ENCODE measurements at regions not wholly inside any gene's neighbourhood (a gene's known extent, or its start where the extent isn't known, plus 50 kb on each side); places are given as distances from the start of the nearest gene placed in this dataset.

DNA sequence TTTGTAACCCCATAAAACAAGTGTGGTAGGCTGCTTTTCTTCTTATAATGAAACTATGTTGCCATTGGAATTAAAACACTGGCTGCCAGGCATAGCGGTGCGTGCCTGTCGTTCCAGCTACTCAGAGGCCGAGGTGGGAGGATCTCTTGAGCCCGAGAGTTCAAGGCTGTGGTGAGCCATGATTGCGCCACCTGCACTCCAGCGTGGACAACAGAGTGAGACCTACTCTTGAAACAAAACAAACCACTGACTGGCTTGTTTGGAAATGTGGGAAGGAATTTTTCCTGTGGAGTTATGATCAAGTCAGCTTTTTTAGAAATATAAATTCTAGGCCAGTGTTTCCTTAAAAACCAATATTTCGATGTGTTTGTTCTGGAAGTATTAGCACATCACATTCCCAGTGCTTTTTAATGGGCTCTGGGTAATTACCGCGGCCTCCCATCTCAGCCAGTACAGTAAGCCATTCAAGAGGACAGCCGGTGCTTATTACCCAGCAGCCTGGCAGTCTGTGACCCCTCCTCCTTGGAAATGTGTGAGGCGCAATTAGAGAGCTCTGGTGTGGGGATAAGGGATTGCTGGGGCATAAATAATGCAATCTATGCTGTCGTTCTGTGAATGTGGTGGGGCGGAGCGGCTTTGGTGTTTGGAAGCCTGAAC lies 58.3 kb upstream of the TRAK1 start:
- ATAC-seq (peak; percentile 87), DNase-seq (peak; percentile 92)
- Histone ChIP-seq H3K27me3 (no peaks in the 10 kb centered on the region), H3K4me1 (peaks cover 59% of the 10 kb centered on the region), H3K36me3 (no peaks in the 10 kb centered on the region), H3K27ac (peak overlapping the region; percentile 71), H3K9me3 (no peaks in the 10 kb centered on the region), H3K4me3 (no peak overlapping the region)
- TF ChIP-seq, protein P1, sequence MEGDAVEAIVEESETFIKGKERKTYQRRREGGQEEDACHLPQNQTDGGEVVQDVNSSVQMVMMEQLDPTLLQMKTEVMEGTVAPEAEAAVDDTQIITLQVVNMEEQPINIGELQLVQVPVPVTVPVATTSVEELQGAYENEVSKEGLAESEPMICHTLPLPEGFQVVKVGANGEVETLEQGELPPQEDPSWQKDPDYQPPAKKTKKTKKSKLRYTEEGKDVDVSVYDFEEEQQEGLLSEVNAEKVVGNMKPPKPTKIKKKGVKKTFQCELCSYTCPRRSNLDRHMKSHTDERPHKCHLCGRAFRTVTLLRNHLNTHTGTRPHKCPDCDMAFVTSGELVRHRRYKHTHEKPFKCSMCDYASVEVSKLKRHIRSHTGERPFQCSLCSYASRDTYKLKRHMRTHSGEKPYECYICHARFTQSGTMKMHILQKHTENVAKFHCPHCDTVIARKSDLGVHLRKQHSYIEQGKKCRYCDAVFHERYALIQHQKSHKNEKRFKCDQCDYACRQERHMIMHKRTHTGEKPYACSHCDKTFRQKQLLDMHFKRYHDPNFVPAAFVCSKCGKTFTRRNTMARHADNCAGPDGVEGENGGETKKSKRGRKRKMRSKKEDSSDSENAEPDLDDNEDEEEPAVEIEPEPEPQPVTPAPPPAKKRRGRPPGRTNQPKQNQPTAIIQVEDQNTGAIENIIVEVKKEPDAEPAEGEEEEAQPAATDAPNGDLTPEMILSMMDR (IDR thresholded peaks at IDR 0.05) = no peak
- intact Hi-C loops (cut with DNase I) = no loop called here

DNA sequence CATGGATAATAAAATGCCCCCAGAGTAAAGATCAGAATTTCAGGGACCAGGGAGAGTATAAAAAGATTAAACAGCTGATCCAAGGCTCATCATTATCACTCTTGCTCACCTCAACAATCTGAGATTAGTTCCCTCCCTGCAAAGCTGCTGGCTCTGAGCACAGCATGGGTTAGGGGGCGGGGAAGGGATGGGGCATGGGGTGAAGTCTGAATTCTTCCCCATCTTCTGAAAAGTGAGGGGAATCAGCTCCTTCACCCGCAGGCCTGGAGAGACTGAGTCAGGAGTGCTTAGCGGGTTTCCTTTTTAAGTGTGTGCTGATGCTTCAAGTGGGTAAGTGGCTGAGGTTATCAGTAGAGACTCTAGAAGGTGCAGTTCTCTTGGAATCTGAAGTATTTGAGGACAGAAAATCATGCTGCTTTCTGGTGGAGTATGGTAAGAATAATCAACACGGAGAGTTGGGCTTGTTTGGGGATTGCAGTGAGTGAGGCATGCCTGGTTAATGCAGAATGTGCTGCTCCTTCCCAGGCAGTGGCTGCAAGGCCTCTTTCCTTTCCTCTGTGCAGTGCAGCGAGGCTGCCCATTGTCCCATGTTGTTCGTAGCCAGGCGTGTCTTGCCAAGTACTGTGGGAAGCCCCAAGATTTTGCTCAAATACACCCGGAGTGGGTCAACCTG lies 59.2 kb upstream of the TRAK1 start:
- ATAC-seq (peak; percentile 64), DNase-seq (no peak)
- Histone ChIP-seq H3K27ac (peak overlapping the region; percentile 71), H3K4me3 (no peak overlapping the region), H3K36me3 (no peaks in the 10 kb centered on the region), H3K4me1 (peaks cover 53% of the 10 kb centered on the region), H3K27me3 (no peaks in the 10 kb centered on the region), H3K9me3 (no peaks in the 10 kb centered on the region)
- TF ChIP-seq, protein P1 (IDR thresholded peaks at IDR 0.05) = no peak
- intact Hi-C loops (cut with DNase I) = no loop called here

GRCh38 chr3:42028474-42028873 lies 62.7 kb upstream of the TRAK1 start:
- intact Hi-C loops (cut with DNase I) = no loop called here

DNA sequence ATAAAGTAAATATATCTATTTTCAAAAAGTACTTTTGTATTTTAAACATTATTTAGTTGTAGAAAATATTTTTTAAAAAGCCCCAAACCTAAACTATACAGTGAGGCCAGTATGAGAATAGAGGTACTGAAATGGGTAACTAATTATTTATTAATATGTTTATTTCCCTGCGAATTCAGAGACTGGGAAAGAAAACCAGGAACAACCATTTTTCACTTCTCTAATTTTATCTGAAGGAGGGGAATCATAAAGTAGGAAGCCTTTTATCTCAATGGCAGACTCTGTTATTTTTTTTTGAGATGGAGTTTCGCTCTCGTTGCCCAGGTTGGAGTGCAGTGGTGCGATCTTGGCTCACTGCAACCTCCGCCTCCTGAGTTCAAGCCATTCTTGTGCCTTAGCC lies 63.6 kb upstream of the TRAK1 start:
- Histone ChIP-seq H3K9me3 (no peaks in the 10 kb centered on the region), H3K27me3 (no peaks in the 10 kb centered on the region), H3K4me1 (peaks cover 44% of the 10 kb centered on the region), H3K36me3 (no peaks in the 10 kb centered on the region), H3K4me3 (no peak overlapping the region), H3K27ac (no peak overlapping the region)
- no peak for DNase-seq
- no peak for ATAC-seq
- TF ChIP-seq, protein P1 (IDR thresholded peaks at IDR 0.05) = no peak
- intact Hi-C loops (cut with DNase I) = no loop called here

More at GRCh38 chr3:42028474-42028873, 62.7 kb upstream of the TRAK1 start:
- Histone ChIP-seq H3K36me3 (no peaks in the 10 kb centered on the region), H3K9me3 (no peaks in the 10 kb centered on the region), H3K27me3 (no peaks in the 10 kb centered on the region), H3K4me1 (peaks cover 49% of the 10 kb centered on the region), H3K27ac (no peak overlapping the region), H3K4me3 (no peak overlapping the region)
- no peak for ATAC-seq
- DNase-seq = no peak
- TF ChIP-seq, protein P1 (IDR thresholded peaks at IDR 0.05) = no peak

DNA sequence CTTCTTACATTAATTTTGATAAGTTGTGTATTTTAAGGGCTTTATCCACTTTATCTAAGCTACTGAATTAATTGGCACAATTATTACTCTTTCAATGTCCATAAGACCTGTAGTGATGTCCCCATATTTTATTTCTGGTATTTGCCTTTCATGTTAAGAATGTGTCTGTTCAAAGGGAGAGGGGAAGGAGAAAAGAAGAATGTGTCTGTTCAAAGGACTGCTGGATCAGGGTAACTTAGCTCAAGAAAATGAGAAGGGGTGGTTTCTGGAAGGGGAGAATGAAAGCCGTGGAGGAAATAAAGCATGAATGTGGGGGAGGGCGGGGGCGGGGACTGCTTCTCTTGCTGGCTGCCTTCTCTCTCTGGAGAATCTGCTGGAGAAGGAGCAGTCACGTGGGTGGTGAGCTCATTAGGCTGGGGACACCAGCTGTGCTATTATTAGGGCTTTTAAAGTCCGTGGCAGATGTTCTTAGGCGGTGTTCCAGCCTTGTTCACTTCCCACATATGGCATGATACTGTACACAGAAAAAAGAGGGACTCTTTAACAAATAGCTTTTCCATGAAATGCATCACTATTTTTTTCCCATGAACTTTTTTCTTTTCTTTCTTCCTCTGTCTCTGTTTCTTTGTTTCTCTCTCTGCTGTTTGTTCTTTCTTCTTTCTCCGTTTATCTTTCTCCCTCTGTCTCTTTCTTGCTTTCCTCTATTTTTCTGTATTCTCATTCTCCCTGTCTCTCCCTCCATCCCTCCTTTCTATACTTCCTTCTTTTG lies 63.7 kb upstream of the ULK4 start:
- Histone ChIP-seq H3K27ac (peak overlapping the region; percentile 55), H3K9me3 (no peaks in the 10 kb centered on the region), H3K27me3 (no peaks in the 10 kb centered on the region), H3K4me1 (peaks cover 37% of the 10 kb centered on the region), H3K36me3 (no peaks in the 10 kb centered on the region), H3K4me3 (no peak overlapping the region)
- TF ChIP-seq, protein P1 (IDR thresholded peaks at IDR 0.05) = no peak
- intact Hi-C loops (cut with DNase I) = no loop called here
- DNase-seq (peak; percentile 85), ATAC-seq (peak; percentile 97)
